Right lobe of liver (tissue), 6 donors: ENCODE measurements at regions not wholly inside any gene's neighbourhood (a gene's known extent, or its start where the extent isn't known, plus 50 kb on each side); places are given as distances from the start of the nearest gene placed in this dataset.

Experiments
- ATAC-seq, 4 donors: fragments of 200-7000 bp; cut with Tn5 transposase; one replicate each; pipeline ENCODE4 v1.9.1; 2020; ENCODE audit warnings: mild to moderate bottlenecking in 4 of 4, moderate library complexity in 4 of 4
- DNase-seq, 3 donors: peaks; one replicate each; pipeline ENCODE4 v3.0.0-alpha.2; 2020
- H3K27ac ChIP-seq, 3 donors: fragments of 200-600 bp; one replicate each; pipeline ENCODE4 v1.8.0; 2022
- H3K27me3 ChIP-seq, 2 donors: fragments of 200-600 bp; one replicate each; pipeline ENCODE4 v1.8.0; 2022
- H3K36me3 ChIP-seq, 4 donors: fragments of 200-600 bp; sonication (generic) in 1 of 4; one replicate each; pipeline versions ENCODE4 v1.5.1 to v1.8.0; 2017 to 2022; ENCODE audit warnings: control low read depth in 1 of 4
- H3K4me1 ChIP-seq, 4 donors: fragments of 200-600 bp; sonication (generic) in 1 of 4; one replicate each; pipeline versions ENCODE4 v1.5.1 to v1.8.0; 2017 to 2022; ENCODE audit warnings: control low read depth in 1 of 4
- H3K4me3 ChIP-seq, 3 donors: fragments of 200-600 bp; one replicate each; pipeline ENCODE4 v1.8.0; 2022
- H3K9me3 ChIP-seq, 4 donors: fragments of 200-600 bp; sonication (generic) in 1 of 4; one replicate each; pipeline versions ENCODE4 v1.5.1 to v1.8.0; 2017 to 2022; ENCODE audit warnings: control low read depth in 1 of 4
- POLR2A ChIP-seq: fragments of 450-650 bp; IDR thresholded peaks from one replicate; pipeline ENCODE4 v1.6.1; 2017; ENCODE audit warnings: antibody characterized with exemption, mild to moderate bottlenecking
- WGBS: methylation state at CpG from one replicate; pipeline ENCODE4 v1.1.6; 2018; ENCODE audit warnings: low coverage, low lambda C conversion rate; ENCODE audit not compliant: insufficient coverage; ENCODE audit errors: missing lambda C conversion rate; 5-methylcytosine and 5-hydroxymethylcytosine counted together
- intact Hi-C, 2 donors: fragments of 100-400 bp; cut with DNase I; formaldehyde crosslinking; loops; one replicate each; pipeline versions ENCODE4 v1.11.2 to v1.14.1; 2022
- TF ChIP-seq, protein P1 (sequence below), 4 donors: fragments of 200-600 bp in 3 of 4; fragments of 450-650 bp in 1 of 4; IDR thresholded peaks; one replicate each; pipeline versions ENCODE4 v1.5.1 to v1.8.0; 2016 to 2022; ENCODE audit warnings: antibody characterized with exemption in 4 of 4, mild to moderate bottlenecking in 2 of 4
- donor health status: DM: no; HTN: yes; CAD: no.
- donor health status: DM: no; HTN: no; CAD: no.
- donor health status: DM: no; HTN: no; CAD: no.
- donor health status: DM: no; HTN: yes; CAD: no.
- donor health status: DM: no; HTN: yes; CAD: no.

DNA sequence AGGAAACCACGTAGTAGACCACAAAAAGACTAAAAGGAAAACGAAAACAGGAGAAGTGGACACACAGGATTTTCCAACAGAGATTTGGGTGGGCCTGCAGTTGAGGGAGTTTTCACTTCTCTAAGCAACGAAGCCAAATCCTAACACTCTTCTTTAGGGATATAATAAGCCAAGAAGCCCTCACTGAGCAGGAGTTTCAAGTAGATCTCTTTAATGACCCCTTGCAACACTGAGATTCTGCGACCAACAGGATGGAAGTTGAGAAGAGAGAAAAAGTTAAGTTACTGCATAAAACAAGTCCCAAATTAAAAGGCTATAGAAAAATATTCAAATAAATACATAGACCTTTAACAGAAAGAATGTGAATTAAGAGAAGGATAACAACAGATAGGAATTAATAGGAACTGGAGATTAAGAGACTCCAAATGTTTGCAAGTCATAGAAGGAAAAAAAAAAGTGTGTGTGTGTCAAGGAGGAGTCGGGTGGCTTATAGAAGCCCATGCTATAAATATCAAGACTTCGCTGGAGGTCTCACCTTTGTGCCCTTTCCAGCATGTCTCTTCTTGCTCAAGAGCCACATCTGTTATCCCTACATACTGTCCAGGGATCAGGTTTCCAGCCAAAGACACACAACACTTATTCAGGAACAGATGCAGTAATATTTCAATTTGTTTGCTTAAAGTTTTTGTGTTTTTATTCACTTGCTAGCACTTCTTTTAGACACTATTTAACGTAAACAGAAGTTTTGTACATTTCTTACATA lies 69.4 kb upstream of the ARHGAP28 start:
- H3K9me3 ChIP-seq, result no peaks in the 10 kb centered on the region
- no peaks in the 10 kb centered on the region for H3K4me1 ChIP-seq
- H3K27ac ChIP-seq, result no peak overlapping the region
- DNase-seq, result no peak
- intact Hi-C loops, result no loop called here
- TF ChIP-seq, protein P1, sequence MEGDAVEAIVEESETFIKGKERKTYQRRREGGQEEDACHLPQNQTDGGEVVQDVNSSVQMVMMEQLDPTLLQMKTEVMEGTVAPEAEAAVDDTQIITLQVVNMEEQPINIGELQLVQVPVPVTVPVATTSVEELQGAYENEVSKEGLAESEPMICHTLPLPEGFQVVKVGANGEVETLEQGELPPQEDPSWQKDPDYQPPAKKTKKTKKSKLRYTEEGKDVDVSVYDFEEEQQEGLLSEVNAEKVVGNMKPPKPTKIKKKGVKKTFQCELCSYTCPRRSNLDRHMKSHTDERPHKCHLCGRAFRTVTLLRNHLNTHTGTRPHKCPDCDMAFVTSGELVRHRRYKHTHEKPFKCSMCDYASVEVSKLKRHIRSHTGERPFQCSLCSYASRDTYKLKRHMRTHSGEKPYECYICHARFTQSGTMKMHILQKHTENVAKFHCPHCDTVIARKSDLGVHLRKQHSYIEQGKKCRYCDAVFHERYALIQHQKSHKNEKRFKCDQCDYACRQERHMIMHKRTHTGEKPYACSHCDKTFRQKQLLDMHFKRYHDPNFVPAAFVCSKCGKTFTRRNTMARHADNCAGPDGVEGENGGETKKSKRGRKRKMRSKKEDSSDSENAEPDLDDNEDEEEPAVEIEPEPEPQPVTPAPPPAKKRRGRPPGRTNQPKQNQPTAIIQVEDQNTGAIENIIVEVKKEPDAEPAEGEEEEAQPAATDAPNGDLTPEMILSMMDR (IDR thresholded peaks at IDR 0.05), result no peak
- no peak for TF ChIP-seq POLR2A
- ATAC-seq, result no peak
- H3K27me3 ChIP-seq, result no peaks in the 10 kb centered on the region
- 48% methylated on average over 7 of the region's 7 CpGs for WGBS
- no peak overlapping the region for H3K4me3 ChIP-seq
- no peaks in the 10 kb centered on the region for H3K36me3 ChIP-seq

DNA sequence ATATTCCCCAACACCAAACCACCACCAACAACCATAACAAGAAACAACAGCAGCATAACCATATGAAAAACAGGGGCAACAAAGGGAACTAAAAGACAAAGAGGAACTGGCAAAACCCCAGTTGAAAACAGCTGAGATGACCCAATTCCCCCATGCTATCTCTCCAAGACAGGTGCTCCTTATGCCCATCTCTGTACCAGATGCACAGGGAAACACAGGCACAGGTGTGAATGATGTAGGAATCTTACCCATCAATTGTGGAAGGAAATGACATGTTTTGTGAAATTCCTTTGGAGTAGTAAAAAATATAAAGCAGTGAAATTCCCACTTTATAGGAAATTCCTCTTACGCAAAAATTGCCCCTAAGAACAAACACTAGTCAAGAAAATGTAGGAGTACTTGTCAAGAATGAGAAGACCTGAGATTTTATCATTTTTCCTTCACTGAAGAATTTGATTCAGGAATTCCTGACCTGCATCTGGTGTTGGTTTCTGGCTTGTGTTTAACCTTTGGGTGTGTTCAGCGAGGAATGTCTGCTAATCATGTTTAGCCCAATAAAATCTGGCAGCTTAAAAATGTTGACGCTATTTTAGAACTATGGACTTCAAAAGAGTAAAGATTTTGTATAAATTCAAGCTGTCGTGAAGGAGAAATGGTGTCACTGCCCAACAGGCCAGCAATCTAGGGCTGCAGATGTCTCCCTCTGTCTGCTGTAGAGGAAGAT lies 67.7 kb upstream of the ARHGAP28 start:
- intact Hi-C loops, result no loop called here
- WGBS, result 34% methylated on average over 4 of the region's 4 CpGs
- H3K4me3 ChIP-seq, result no peak overlapping the region
- ATAC-seq, result no peak
- no peaks in the 10 kb centered on the region for H3K27me3 ChIP-seq
- no peak overlapping the region for H3K27ac ChIP-seq
- no peak for DNase-seq
- H3K4me1 ChIP-seq, result no peaks in the 10 kb centered on the region
- TF ChIP-seq POLR2A, result no peak
- TF ChIP-seq, protein P1 (IDR thresholded peaks at IDR 0.05), result no peak
- no peaks in the 10 kb centered on the region for H3K9me3 ChIP-seq
- no peaks in the 10 kb centered on the region for H3K36me3 ChIP-seq

DNA sequence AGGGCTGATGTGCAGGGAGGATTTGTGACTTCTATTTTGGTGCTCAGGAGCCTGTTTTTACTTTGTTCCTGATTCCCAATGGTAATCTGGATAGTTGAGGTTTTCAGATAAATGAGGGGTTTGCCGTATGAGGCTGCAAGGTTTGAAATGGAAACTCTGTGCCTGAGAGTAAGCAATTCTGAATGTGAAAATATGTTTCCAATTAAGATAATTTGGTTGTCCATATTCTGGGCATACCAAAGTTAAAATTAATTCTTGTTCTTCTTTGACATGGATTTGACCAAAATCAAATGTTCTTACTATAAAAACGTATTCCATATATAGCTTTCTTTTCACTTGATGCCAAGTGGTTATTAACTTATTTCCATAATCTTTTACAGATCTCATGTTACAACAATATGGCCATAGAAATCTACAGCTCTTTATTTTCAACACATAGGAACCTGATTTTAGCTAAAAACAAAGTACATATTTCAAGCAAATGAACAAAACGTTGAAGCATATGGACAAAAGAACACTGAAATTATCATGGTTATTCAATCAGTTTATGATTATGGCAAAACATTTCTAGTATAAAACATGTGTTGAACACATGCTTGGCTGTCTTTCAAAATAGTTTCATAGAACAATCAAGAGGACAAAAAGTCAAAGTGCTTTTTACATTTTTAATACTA lies 63.4 kb upstream of the ARHGAP28 start:
- ATAC-seq (no peak), DNase-seq (no peak)
- intact Hi-C loops, result no loop called here
- 30% methylated on average over 3 of the region's 3 CpGs for WGBS
- H3K4me1 ChIP-seq, result no peaks in the 10 kb centered on the region
- H3K4me3 ChIP-seq, result no peak overlapping the region
- no peaks in the 10 kb centered on the region for H3K27me3 ChIP-seq
- no peaks in the 10 kb centered on the region for H3K36me3 ChIP-seq
- no peaks in the 10 kb centered on the region for H3K9me3 ChIP-seq
- no peak overlapping the region for H3K27ac ChIP-seq
- TF ChIP-seq POLR2A, result no peak

DNA sequence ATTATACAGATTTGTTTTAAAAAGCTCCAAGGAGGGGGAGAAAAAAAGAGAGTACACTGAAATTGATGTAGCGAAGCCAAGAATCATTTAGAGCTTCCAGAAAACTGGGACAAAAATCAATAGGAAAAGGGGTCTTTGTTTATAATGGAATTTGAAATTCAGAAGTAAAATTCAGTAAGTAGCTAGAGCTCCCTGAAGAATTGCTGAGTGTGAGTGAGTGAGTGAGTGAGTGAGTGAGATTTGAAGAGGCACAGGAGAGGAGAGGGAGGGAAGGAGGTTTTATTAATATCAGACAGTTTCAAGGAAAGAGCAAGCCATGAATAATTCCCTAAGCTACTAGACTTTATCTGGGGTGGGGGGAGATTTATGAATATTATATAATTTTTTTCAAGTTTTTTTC lies 60.7 kb upstream of the ARHGAP28 start:
- no peak for DNase-seq
- Histone ChIP-seq H3K27ac (no peak overlapping the region), H3K4me1 (no peaks in the 10 kb centered on the region), H3K4me3 (no peak overlapping the region), H3K9me3 (no peaks in the 10 kb centered on the region), H3K36me3 (no peaks in the 10 kb centered on the region), H3K27me3 (no peaks in the 10 kb centered on the region)
- WGBS, result 50% methylated on average over 1 of the region's 1 CpG
- TF ChIP-seq, protein P1 (IDR thresholded peaks at IDR 0.05), result no peak
- ATAC-seq, result no peak
- intact Hi-C loops, result no loop called here

DNA sequence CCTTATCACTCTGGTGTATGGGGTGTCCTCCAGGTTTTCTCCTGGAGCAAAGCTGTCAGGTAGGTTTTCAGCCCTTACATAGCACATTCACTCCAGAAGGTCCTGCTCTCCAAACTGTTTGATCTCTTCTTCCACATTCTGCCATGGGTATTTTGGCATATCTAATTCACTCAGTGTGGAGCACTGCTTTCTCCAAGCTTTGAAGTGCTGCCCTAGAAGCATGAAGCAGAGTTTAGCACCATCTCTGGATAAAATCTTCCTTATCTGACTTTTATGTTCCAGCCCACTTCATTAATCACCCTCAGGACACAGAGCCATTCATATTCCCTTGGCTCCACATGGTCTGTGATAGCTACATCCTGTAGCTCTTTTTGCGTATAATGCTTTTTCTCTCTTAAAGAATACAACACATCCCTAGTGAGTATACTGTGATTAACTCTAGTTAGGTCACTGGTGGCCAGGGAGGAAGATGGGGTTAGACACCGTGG lies 56.7 kb upstream of the ARHGAP28 start:
- Histone ChIP-seq H3K4me1 (no peaks in the 10 kb centered on the region), H3K27me3 (no peaks in the 10 kb centered on the region), H3K27ac (no peak overlapping the region), H3K36me3 (no peaks in the 10 kb centered on the region), H3K4me3 (no peak overlapping the region), H3K9me3 (no peaks in the 10 kb centered on the region)
- TF ChIP-seq, protein P1 (IDR thresholded peaks at IDR 0.05), result no peak
- no peak for TF ChIP-seq POLR2A
- intact Hi-C loops, result no loop called here
- DNase-seq (no peak), ATAC-seq (no peak)
- WGBS, result 39% methylated on average over 2 of the region's 2 CpGs
